Epithelial cell of proximal tubule (primary cell): ENCODE measurements at regions not wholly inside any gene's neighbourhood (a gene's known extent, or its start where the extent isn't known, plus 50 kb on each side); places are given as distances from the start of the nearest gene placed in this dataset.

Experiments
- DNase-seq: peaks from one replicate; pipeline ENCODE4 v3.0.0-alpha.2; 2011; ENCODE audit warnings: low read depth
- H3K4me3 ChIP-seq: 2 replicates; pipeline ENCODE4 v1.5.1; 2011; ENCODE audit warnings: low read depth, mild to moderate bottlenecking, low read length
- TF ChIP-seq, protein P1 (sequence below): conservative IDR thresholded peaks from 2 replicates; pipeline ENCODE4 v1.5.1; 2012; ENCODE audit warnings: low read depth, mild to moderate bottlenecking, low read length

DNA sequence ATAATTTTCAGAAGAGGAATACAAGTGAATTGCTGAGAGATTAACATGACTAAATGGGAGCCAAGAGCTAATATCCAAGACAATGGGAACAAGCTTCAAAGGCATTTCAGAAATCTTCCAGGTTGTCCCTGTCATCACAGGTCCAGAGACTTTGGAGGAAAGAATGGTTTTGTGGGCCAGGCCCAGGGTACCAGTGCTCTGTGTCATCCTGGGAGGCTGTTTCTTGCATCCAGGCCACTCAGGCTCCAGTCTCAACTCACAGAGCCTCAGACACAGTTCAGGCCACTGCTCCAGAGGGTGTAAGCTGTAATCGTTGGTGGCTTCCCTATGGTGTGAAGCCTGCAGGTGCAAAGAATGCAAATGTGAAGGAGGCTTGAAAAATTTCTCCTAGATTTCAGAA lies 170.4 kb upstream of the NRG3 start:
- H3K4me3 ChIP-seq = no peak overlapping the region
- no peak for DNase-seq
- TF ChIP-seq, protein P1, sequence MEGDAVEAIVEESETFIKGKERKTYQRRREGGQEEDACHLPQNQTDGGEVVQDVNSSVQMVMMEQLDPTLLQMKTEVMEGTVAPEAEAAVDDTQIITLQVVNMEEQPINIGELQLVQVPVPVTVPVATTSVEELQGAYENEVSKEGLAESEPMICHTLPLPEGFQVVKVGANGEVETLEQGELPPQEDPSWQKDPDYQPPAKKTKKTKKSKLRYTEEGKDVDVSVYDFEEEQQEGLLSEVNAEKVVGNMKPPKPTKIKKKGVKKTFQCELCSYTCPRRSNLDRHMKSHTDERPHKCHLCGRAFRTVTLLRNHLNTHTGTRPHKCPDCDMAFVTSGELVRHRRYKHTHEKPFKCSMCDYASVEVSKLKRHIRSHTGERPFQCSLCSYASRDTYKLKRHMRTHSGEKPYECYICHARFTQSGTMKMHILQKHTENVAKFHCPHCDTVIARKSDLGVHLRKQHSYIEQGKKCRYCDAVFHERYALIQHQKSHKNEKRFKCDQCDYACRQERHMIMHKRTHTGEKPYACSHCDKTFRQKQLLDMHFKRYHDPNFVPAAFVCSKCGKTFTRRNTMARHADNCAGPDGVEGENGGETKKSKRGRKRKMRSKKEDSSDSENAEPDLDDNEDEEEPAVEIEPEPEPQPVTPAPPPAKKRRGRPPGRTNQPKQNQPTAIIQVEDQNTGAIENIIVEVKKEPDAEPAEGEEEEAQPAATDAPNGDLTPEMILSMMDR = no peak

GRCh38 chr10:81708416-81708815 lies 166.6 kb upstream of the NRG3 start:
- no peak for DNase-seq
- H3K4me3 ChIP-seq = no peak overlapping the region
- TF ChIP-seq, protein P1 = no peak

DNA sequence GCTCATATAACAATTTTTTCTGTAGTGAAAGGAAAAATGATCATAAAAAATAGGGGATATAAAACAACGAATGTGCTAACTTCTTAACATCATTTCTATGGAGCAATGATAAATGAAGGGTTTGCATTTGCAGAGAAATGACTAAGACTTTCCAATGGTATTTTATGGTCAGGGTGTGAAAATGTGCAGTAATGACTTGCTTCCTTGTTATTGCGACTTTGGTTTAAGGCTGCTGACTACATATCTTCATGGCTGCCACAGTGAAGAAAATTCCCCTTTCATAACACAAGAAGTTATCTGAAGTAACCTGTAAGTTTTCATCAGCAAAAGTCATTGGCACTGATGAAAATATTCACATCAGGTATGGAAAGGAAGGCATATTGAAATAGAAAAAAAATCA lies 166.1 kb upstream of the NRG3 start:
- no peak overlapping the region for H3K4me3 ChIP-seq
- TF ChIP-seq, protein P1 = no peak
- DNase-seq = no peak

GRCh38 chr10:81722399-81722798 lies 152.6 kb upstream of the NRG3 start:
- no peak for DNase-seq

GRCh38 chr10:81724431-81724830 lies 150.6 kb upstream of the NRG3 start:
- DNase-seq = no peak
- H3K4me3 ChIP-seq = no peak overlapping the region
- TF ChIP-seq, protein P1 = no peak

More at GRCh38 chr10:81722399-81722798, 152.6 kb upstream of the NRG3 start:
- TF ChIP-seq, protein P1 = no peak
- no peak overlapping the region for H3K4me3 ChIP-seq

DNA sequence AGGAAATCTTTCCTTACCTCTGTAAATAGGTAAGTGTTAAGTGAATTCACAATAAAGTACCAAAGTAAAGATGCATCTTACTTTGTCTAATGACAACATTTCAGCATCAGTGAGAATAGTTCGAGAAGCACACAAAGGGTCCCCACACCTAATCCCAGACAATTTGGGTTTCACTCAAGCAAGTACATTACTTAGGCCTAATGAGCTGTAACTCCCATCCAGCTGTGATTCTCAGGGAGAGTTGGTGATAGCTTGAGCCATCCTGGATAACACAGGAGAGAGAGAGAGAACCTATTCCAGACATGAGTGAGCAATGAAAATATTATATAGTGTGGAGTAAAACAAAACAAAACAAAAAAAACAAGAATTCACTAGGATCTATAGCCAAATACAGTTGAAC lies 149.1 kb upstream of the NRG3 start:
- no peak overlapping the region for H3K4me3 ChIP-seq
- no peak for DNase-seq
- TF ChIP-seq, protein P1 = no peak

DNA sequence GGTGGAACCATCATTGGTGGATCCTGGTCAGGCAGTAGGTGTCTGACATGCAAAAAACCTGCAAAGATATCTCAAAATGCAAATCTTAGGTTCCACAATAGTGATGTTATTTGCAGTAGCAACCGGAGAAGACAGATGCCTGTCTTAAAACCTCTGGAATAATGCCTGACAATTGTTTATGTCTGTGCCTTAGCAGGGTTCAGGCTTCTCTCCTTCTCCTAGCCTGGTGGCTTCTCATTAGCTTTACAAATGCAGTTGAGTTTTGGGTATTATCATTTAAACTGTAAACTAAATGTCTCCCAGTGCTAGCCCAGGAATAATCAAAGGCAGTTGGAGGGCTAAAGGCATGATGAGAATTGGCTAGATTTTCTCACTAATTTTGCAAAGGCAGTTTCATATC lies 146.3 kb upstream of the NRG3 start:
- TF ChIP-seq, protein P1 = no peak
- no peak overlapping the region for H3K4me3 ChIP-seq
- DNase-seq = no peak
